ENCODE measurements at regions not wholly inside any gene's neighbourhood (a gene's known extent, or its start where the extent isn't known, plus 50 kb on each side); places are given as distances from the start of the nearest gene placed in this dataset.

DNA sequence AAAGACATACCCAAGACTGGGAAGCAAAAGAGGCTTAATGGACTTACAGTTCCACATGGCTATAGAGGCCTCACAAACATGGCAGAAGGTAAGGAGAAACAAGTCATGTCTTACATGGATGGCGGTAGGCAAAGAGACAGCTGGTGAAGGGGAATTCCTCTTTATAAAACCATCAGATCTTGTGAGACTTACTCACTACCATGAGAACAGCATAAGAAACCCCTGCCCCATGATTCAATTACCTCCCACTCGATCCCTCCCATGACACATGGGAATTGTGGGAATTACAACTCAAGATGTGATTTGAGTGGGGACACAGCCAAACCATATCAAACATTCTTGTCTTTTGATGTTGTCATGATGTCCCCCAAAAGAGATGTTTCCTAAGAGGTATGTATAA lies 103.3 kb downstream of the DUSP10 start:
- DNase-seq: no peak
- H3K27me3 Mint-ChIP-seq (ENCODE audit: insufficient read depth): no peaks in the 10 kb centered on the region
- Histone ChIP-seq H3K27me3 (ENCODE audit: control insufficient read depth, insufficient read depth, low read length, poor library complexity, severe bottlenecking) (no peaks in the 10 kb centered on the region), H3K9me3 (ENCODE audit: control insufficient read depth, low read length) (peaks cover 4% of the 10 kb centered on the region), H3K27ac (ENCODE audit: low read depth, low read length) (no peak overlapping the region), H3K4me1 (ENCODE audit: control insufficient read depth, insufficient read depth, low read length) (peaks cover 13% of the 10 kb centered on the region), H3K36me3 (ENCODE audit: control insufficient read depth, insufficient read depth, low read length) (no peaks in the 10 kb centered on the region), H3K9ac (ENCODE audit: extremely low read depth, low read length, poor library complexity, severe bottlenecking) (no peak overlapping the region), H3K4me3 (ENCODE audit: low read length) (no peak overlapping the region)
- 94 to 100% methylated on average over 1 to 2 of the region's 2 CpGs for WGBS, 2 experiments (ENCODE audit: insufficient coverage in 1 of 2, insufficient read length in 1 of 2)
- TF ChIP-seq, protein P1, sequence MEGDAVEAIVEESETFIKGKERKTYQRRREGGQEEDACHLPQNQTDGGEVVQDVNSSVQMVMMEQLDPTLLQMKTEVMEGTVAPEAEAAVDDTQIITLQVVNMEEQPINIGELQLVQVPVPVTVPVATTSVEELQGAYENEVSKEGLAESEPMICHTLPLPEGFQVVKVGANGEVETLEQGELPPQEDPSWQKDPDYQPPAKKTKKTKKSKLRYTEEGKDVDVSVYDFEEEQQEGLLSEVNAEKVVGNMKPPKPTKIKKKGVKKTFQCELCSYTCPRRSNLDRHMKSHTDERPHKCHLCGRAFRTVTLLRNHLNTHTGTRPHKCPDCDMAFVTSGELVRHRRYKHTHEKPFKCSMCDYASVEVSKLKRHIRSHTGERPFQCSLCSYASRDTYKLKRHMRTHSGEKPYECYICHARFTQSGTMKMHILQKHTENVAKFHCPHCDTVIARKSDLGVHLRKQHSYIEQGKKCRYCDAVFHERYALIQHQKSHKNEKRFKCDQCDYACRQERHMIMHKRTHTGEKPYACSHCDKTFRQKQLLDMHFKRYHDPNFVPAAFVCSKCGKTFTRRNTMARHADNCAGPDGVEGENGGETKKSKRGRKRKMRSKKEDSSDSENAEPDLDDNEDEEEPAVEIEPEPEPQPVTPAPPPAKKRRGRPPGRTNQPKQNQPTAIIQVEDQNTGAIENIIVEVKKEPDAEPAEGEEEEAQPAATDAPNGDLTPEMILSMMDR (conservative IDR thresholded peaks at IDR 0.05): no peak
- no peak overlapping the region for H3K4me3 Mint-ChIP-seq
- no peak overlapping the region for H3K27ac Mint-ChIP-seq
- no peaks in the 10 kb centered on the region for H3K9me3 Mint-ChIP-seq
- peaks cover 12% of the 10 kb centered on the region for H3K4me1 Mint-ChIP-seq
- no peaks in the 10 kb centered on the region for H3K36me3 Mint-ChIP-seq (ENCODE audit: low read depth)

DNA sequence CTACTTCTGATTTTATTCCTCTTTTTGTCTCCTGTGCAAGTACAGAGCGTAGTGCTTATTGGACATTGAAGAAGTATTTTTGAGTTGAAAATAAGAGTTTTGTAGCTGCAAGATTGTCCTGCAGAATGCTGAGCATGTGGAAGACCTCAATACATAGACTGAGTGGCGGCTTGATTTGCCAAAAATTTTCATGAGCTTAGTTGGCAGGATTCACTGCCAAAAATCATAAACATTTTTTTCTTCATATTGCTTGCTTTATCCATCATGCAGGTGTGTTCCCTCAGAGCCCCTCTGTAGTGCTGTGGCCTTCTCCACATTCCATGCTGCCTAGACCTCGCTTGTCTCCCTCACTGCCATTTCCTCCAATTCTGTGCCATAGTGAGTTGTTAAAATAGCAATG lies 100.1 kb downstream of the DUSP10 start:
- no peak overlapping the region for H3K27ac Mint-ChIP-seq
- H3K4me3 Mint-ChIP-seq: no peak overlapping the region
- Histone ChIP-seq H3K9ac (ENCODE audit: extremely low read depth, low read length, poor library complexity, severe bottlenecking) (no peak overlapping the region), H3K27me3 (ENCODE audit: control insufficient read depth, insufficient read depth, low read length, poor library complexity, severe bottlenecking) (no peaks in the 10 kb centered on the region), H3K36me3 (ENCODE audit: control insufficient read depth, insufficient read depth, low read length) (no peaks in the 10 kb centered on the region), H3K9me3 (ENCODE audit: control insufficient read depth, low read length) (peaks cover 7% of the 10 kb centered on the region), H3K4me1 (ENCODE audit: control insufficient read depth, insufficient read depth, low read length) (no peaks in the 10 kb centered on the region), H3K27ac (ENCODE audit: low read depth, low read length) (no peak overlapping the region), H3K4me3 (ENCODE audit: low read length) (no peak overlapping the region)
- no peaks in the 10 kb centered on the region for H3K27me3 Mint-ChIP-seq (ENCODE audit: insufficient read depth)
- H3K36me3 Mint-ChIP-seq (ENCODE audit: low read depth): no peaks in the 10 kb centered on the region
- TF ChIP-seq, protein P1 (conservative IDR thresholded peaks at IDR 0.05): no peak
- WGBS, 2 experiments (ENCODE audit: insufficient coverage in 1 of 2, insufficient read length in 1 of 2): 90 to 95% methylated on average over 2 to 3 of the region's 3 CpGs
- H3K4me1 Mint-ChIP-seq: peaks cover 10% of the 10 kb centered on the region
- no peak for DNase-seq
- no peaks in the 10 kb centered on the region for H3K9me3 Mint-ChIP-seq

DNA sequence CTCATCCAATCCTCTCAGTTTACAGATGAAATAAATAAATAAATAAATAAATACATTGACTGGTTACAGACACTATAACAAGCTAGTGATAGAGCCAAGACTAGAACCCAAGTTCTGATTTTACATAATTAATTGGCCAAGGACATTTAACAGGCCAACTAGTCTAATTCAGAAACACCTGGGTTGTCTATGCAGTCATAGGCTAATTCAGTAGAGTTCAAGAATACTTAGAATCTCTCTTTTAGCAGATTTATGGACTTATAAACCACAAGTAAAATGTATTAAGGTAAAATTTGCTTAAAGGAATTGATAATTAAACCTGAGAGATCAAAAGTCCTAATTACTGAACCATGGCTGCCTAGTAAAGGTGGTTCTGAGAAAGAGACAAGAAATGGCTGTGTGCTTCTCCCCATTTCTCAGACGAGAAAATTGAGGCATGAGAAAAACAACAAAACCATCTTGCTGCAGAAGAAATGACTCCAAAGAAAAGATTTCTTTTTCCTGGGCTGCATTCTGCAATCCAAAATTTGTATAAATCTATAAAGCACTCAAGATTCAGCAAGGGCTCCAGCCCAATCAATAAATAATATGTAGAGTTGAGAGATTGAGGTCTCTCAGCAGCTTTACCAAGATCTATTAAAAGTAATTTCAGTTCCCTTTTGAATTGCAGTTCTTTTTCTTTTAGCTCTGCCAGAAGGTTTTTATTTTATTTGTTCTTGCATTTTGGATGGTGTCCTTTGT lies 98.3 kb downstream of the DUSP10 start:
- no peaks in the 10 kb centered on the region for H3K9me3 Mint-ChIP-seq
- H3K27ac Mint-ChIP-seq: no peak overlapping the region
- Histone ChIP-seq H3K27ac (ENCODE audit: low read depth, low read length) (no peak overlapping the region), H3K4me3 (ENCODE audit: low read length) (no peak overlapping the region), H3K27me3 (ENCODE audit: control insufficient read depth, insufficient read depth, low read length, poor library complexity, severe bottlenecking) (no peaks in the 10 kb centered on the region), H3K4me1 (ENCODE audit: control insufficient read depth, insufficient read depth, low read length) (no peaks in the 10 kb centered on the region), H3K9me3 (ENCODE audit: control insufficient read depth, low read length) (peaks cover 15% of the 10 kb centered on the region), H3K9ac (ENCODE audit: extremely low read depth, low read length, poor library complexity, severe bottlenecking) (no peak overlapping the region), H3K36me3 (ENCODE audit: control insufficient read depth, insufficient read depth, low read length) (no peaks in the 10 kb centered on the region)
- no peak for DNase-seq
- H3K4me3 Mint-ChIP-seq: no peak overlapping the region
- peaks cover 6% of the 10 kb centered on the region for H3K4me1 Mint-ChIP-seq
- 83 to 100% methylated on average over 1 of the region's 1 CpG for WGBS, 2 experiments (ENCODE audit: insufficient coverage in 1 of 2, insufficient read length in 1 of 2)
- no peaks in the 10 kb centered on the region for H3K36me3 Mint-ChIP-seq (ENCODE audit: low read depth)
- no peaks in the 10 kb centered on the region for H3K27me3 Mint-ChIP-seq (ENCODE audit: insufficient read depth)
- TF ChIP-seq, protein P1 (conservative IDR thresholded peaks at IDR 0.05): no peak
